ENCODE measurements at regions not wholly inside any gene's neighbourhood (a gene's known extent, or its start where the extent isn't known, plus 50 kb on each side); places are given as distances from the start of the nearest gene placed in this dataset.

- ATAC-seq (no peak), DNase-seq (no peak)
- Histone ChIP-seq H3K9me3 (ENCODE audit: low read length) (no peaks in the 10 kb centered on the region), H3K36me3 (ENCODE audit: low read depth, low read length) (no peaks in the 10 kb centered on the region), H4K20me1 (ENCODE audit: low read length) (no peaks in the 10 kb centered on the region), H3F3A (ENCODE audit: low read length, unreplicated experiment) (no peaks in the 10 kb centered on the region), H3K9ac (ENCODE audit: low read length) (no peak overlapping the region), H3K27me3 (ENCODE audit: low read length) (no peaks in the 10 kb centered on the region), H3K4me3 (ENCODE audit: low read length) (no peak overlapping the region), H3K79me2 (ENCODE audit: low read length) (no peaks in the 10 kb centered on the region), H3K4me1 (ENCODE audit: insufficient read depth, low read length) (peaks cover 6% of the 10 kb centered on the region; the same call in 1 of the 2 replicates), H3K4me2 (ENCODE audit: low read length) (no peak overlapping the region), H2AFZ (ENCODE audit: low read length) (no peak overlapping the region), H3K9me2 (replicated peaks; ENCODE audit: low read length) (no peaks in the 10 kb centered on the region), H3K27ac (ENCODE audit: low read length) (no peak overlapping the region)
- CTCF ChIA-PET: no interaction called here
- TF ChIP-seq EZH2 (IDR thresholded peaks at IDR 0.05; ENCODE audit: low read length, unreplicated experiment) (no peak), CTCF (conservative IDR thresholded peaks at IDR 0.05; ENCODE audit: low read depth, low read length) (no peak), EZH2phosphoT487 (IDR thresholded peaks at IDR 0.05; ENCODE audit: borderline replicate concordance, low read length) (no peak)
- intact Hi-C loops (cut with micrococcal nuclease): no loop called here
- BruUV-seq (replicated peaks): no TSS peak
- POLR2A ChIA-PET (ENCODE audit: unreplicated experiment): no interaction called here
These were observed 149.2 kb downstream of the PSMG1 start for GRCh38 chr21:39033878-39034589.

- no peak for TF ChIP-seq CTCF (conservative IDR thresholded peaks at IDR 0.05; ENCODE audit: low read depth, low read length)
- TF ChIP-seq EZH2 (IDR thresholded peaks at IDR 0.05; ENCODE audit: low read length, unreplicated experiment): no peak
- TF ChIP-seq EZH2phosphoT487 (IDR thresholded peaks at IDR 0.05; ENCODE audit: borderline replicate concordance, low read length): no peak
- Histone ChIP-seq H3K4me1 (ENCODE audit: insufficient read depth, low read length) (peaks cover 6% of the 10 kb centered on the region; the same call in 1 of the 2 replicates), H3K9me2 (replicated peaks; ENCODE audit: low read length) (no peaks in the 10 kb centered on the region), H2AFZ (ENCODE audit: low read length) (no peak overlapping the region), H4K20me1 (ENCODE audit: low read length) (no peaks in the 10 kb centered on the region), H3K9ac (ENCODE audit: low read length) (no peak overlapping the region), H3K79me2 (ENCODE audit: low read length) (no peaks in the 10 kb centered on the region), H3F3A (ENCODE audit: low read length, unreplicated experiment) (no peaks in the 10 kb centered on the region), H3K9me3 (ENCODE audit: low read length) (no peaks in the 10 kb centered on the region), H3K4me3 (ENCODE audit: low read length) (no peak overlapping the region), H3K36me3 (ENCODE audit: low read depth, low read length) (no peaks in the 10 kb centered on the region), H3K4me2 (ENCODE audit: low read length) (no peak overlapping the region), H3K27ac (ENCODE audit: low read length) (no peak overlapping the region), H3K27me3 (ENCODE audit: low read length) (no peaks in the 10 kb centered on the region)
- ATAC-seq (no peak), DNase-seq (peak; percentile 55)
- ChIA-PET CTCF (no interaction called here), POLR2A (ENCODE audit: unreplicated experiment) (interaction anchor here (0.6 kb wide), 1 partner anchor 18 kb away, joined by 3 read pairs; no protein-coding TSS in a partner anchor)
- no TSS peak for BruUV-seq (replicated peaks)
- intact Hi-C loops (cut with micrococcal nuclease): no loop called here
These were observed 153.1 kb downstream of the PSMG1 start for GRCh38 chr21:39029900-39030884.
